Bronchial epithelial cell (primary cell): ENCODE measurements at regions not wholly inside any gene's neighbourhood (a gene's known extent, or its start where the extent isn't known, plus 50 kb on each side); places are given as distances from the start of the nearest gene placed in this dataset.

Experiments
- DNase-seq: peaks from one replicate; pipeline ENCODE4 v3.0.0-alpha.2; 2010; ENCODE audit warnings: low read depth
- FAIRE-seq: peaks from 2 replicates; lab custom pipeline; 2011; peaks lifted over from hg19 to GRCh38; lab: Jason Lieb, UNC
- H3K27me3 ChIP-seq: 2 replicates; pipeline ENCODE4 v1.5.1; 2011; ENCODE audit warnings: low read length; ENCODE audit not compliant: control insufficient read depth, insufficient read depth
- H3K36me3 ChIP-seq: 2 replicates; pipeline ENCODE4 v1.5.1; 2011; ENCODE audit warnings: low read length; ENCODE audit not compliant: control insufficient read depth, insufficient read depth
- H3K4me3 ChIP-seq: 2 replicates; pipeline ENCODE4 v1.5.1; 2011; ENCODE audit warnings: mild to moderate bottlenecking, low read depth, low read length, control low read depth
- CTCF ChIP-seq: IDR thresholded peaks from 2 replicates; pipeline ENCODE4 v1.5.1; 2011; ENCODE audit warnings: mild to moderate bottlenecking, moderate library complexity, low read length, control low read depth, inconsistent platforms; ENCODE audit not compliant: insufficient read depth, severe bottlenecking

- DNase-seq = no peak
- TF ChIP-seq CTCF = no peak
- H3K36me3 ChIP-seq = no peaks in the 10 kb centered on the region
- H3K27me3 ChIP-seq = peaks cover 3% of the 10 kb centered on the region
- no peak for FAIRE-seq
- no peak overlapping the region for H3K4me3 ChIP-seq
These were observed 269.4 kb upstream of the MVB12B start for GRCh38 chr9:126057121-126057825.

GRCh38 chr9:126058011-126058531 lies 268.6 kb upstream of the MVB12B start:
- no peak for DNase-seq
- Histone ChIP-seq H3K27me3 (peaks cover 3% of the 10 kb centered on the region), H3K4me3 (no peak overlapping the region), H3K36me3 (no peaks in the 10 kb centered on the region)
- no peak for FAIRE-seq
- TF ChIP-seq CTCF = no peak

GRCh38 chr9:126058591-126058990 lies 268.0 kb upstream of the MVB12B start:
- no peak for TF ChIP-seq CTCF
- no peak for FAIRE-seq
- Histone ChIP-seq H3K27me3 (peaks cover 2% of the 10 kb centered on the region), H3K4me3 (no peak overlapping the region), H3K36me3 (no peaks in the 10 kb centered on the region)
- DNase-seq = no peak

- FAIRE-seq (no peak), DNase-seq (no peak)
- H3K36me3 ChIP-seq = no peaks in the 10 kb centered on the region
- no peak for TF ChIP-seq CTCF
- no peak overlapping the region for H3K4me3 ChIP-seq
- H3K27me3 ChIP-seq = no peaks in the 10 kb centered on the region
These were observed 265.1 kb upstream of the MVB12B start for GRCh38 chr9:126061575-126061974.

- Histone ChIP-seq H3K27me3 (no peaks in the 10 kb centered on the region), H3K36me3 (no peaks in the 10 kb centered on the region), H3K4me3 (no peak overlapping the region)
- no peak for TF ChIP-seq CTCF
- DNase-seq = no peak
- no peak for FAIRE-seq
These were observed 264.3 kb upstream of the MVB12B start for GRCh38 chr9:126062158-126062886.
